Heart right ventricle (tissue), 16 donors: ENCODE measurements at regions not wholly inside any gene's neighbourhood (a gene's known extent, or its start where the extent isn't known, plus 50 kb on each side); places are given as distances from the start of the nearest gene placed in this dataset.
A peak's percentile ranks its signal among the peaks of the same experiment; 100 is the strongest.

Source experiments
- ATAC-seq, 8 donors: fragments of 200-7000 bp; cut with Tn5 transposase; one replicate each; pipeline ENCODE4 v1.9.1; 2020; ENCODE audit warnings: mild to moderate bottlenecking in 8 of 8, moderate library complexity in 8 of 8, moderate number of reproducible peaks in 1 of 8
- DNase-seq, 2 donors: peaks; one replicate each; pipeline ENCODE4 v3.0.0-alpha.2; 2020
- H3K27ac ChIP-seq, 10 donors: fragments of 200-600 bp; sonication (generic) in 2 of 10; one replicate each; pipeline versions ENCODE4 v1.5.0 to v1.8.0; 2020 to 2022; ENCODE audit warnings: mild to moderate bottlenecking in 3 of 10
- H3K27me3 ChIP-seq, 7 donors: fragments of 200-600 bp; one replicate each; pipeline ENCODE4 v1.8.0; 2021 to 2022; ENCODE audit warnings: mild to moderate bottlenecking in 2 of 7
- H3K36me3 ChIP-seq, 9 donors: fragments of 200-600 bp; sonication (generic) in 1 of 9; one replicate each; pipeline versions ENCODE4 v1.5.0 to v1.8.0; 2020 to 2022; ENCODE audit warnings: mild to moderate bottlenecking in 2 of 9
- H3K4me1 ChIP-seq, 9 donors: fragments of 200-600 bp; sonication (generic) in 1 of 9; one replicate each; pipeline versions ENCODE4 v1.5.0 to v1.8.0; 2020 to 2022; ENCODE audit warnings: mild to moderate bottlenecking in 4 of 9
- H3K4me3 ChIP-seq, 10 donors: fragments of 200-600 bp; sonication (generic) in 2 of 10; one replicate each; pipeline versions ENCODE4 v1.5.0 to v1.8.0; 2020 to 2022; ENCODE audit warnings: mild to moderate bottlenecking in 7 of 10, moderate library complexity in 2 of 10
- H3K9me3 ChIP-seq, 11 donors: fragments of 200-600 bp in 10 of 11; sonication (generic) in 2 of 11; one replicate each; pipeline versions ENCODE4 v1.5.0 to v1.8.0; 2013 to 2022; ENCODE audit warnings: mild to moderate bottlenecking in 2 of 11, control low read depth in 1 of 11, moderate library complexity in 1 of 11
- CTCF ChIP-seq, 9 donors: fragments of 200-600 bp; sonication (generic) in 2 of 9; IDR thresholded peaks; one replicate each; pipeline versions ENCODE4 v1.5.0 to v1.8.0; 2021 to 2022; ENCODE audit warnings: antibody characterized with exemption in 9 of 9, mild to moderate bottlenecking in 5 of 9, moderate library complexity in 1 of 9
- WGBS, 2 donors: extraction: QIAGEN DNeasy Blood & Tissue Kit; methylation state at CpG; one replicate each; pipeline ENCODE4 v1.1.7; 2013; ENCODE audit warnings: inconsistent platforms in 1 of 2; 5-methylcytosine and 5-hydroxymethylcytosine counted together
- intact Hi-C, 10 donors: fragments of 100-400 bp; cut with DNase I; formaldehyde crosslinking; loops; one replicate each; pipeline versions ENCODE4 v1.11.1 to v1.14.2; 2022
- donor health status: Arrhythmogenic right ventricular cardiomyopathy.
- donor health status: ischemic (EF 13 %, LVEDD 7.1; RV severe dilation, severe dysfunction).
- donor health status: healthy with polysubstance abuse.
- donor health status: DM: no; HTN: yes; CAD: no.
- donor health status: DM: no; HTN: no; CAD: no.
- donor health status: ischemic (EF 25% LVEDD 6.9; RV normal size, moderate dysfunction).
- donor health status: ischemic (EF 25% LVEDD 5.7; RV mildly dilated, moderate dysfunction).
- donor health status: healthy.
- donor health status: DM: yes; HTN: yes; CAD: no.
- donor health status: Ischemic cardiomyopathy.
- donor health status: ischemic (EF 35%, LVEDD 5.7; RV mildly dilated, moderate dysfunction).
- donor health status: nonischemic (EF 11% LVEDD 7.7; RV severe dilation, severe dysfunction).
- donor health status: DM: yes; HTN: yes; CAD: no.
- donor health status: PGD.
- donor health status: ischemic (EF 29% LVEDD 5.4; RV normal size, mild dysfunction).
- donor health status: nonischemic (EF 23%, LVEDD 6.1; RV moderate dilation, normal function).

- ATAC-seq (no peak), DNase-seq (no peak)
- Histone ChIP-seq H3K36me3 (no peaks in the 10 kb centered on the region), H3K27me3 (no peaks in the 10 kb centered on the region), H3K9me3 (peaks cover 0 to 23% (median 9%) of the 10 kb centered on the region in 11 donors), H3K4me1 (no peaks in the 10 kb centered on the region), H3K4me3 (no peak overlapping the region), H3K27ac (no peak overlapping the region)
- intact Hi-C loops = no loop called here
- 63 to 65% methylated on average over 4 of the region's 4 CpGs for WGBS, 2 donors
- no peak for TF ChIP-seq CTCF (IDR thresholded peaks at IDR 0.05)
Observed at GRCh38 chr5:9927521-9927997, 297.4 kb upstream of the TAS2R1 start.

DNA sequence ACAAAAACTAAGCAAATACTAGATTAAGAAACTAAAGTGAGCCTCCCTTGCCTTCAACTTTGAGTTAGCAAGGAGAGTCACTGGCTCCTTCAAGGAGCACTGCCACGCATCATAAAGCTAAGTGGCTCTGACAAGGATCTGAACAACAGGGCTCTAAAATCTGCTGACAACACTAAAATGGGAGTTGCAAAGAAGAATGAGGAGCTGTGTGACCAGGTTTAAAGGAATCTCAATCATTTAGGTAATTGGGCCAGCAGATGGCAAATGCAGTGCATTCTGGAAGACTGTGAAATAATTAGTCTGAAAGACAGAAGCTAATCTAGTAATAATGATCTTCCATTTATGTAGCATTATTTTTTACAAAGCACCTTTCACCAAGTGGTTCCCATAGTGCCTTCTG is 297.0 kb upstream of the TAS2R1 start:
- Histone ChIP-seq H3K4me3 (no peak overlapping the region), H3K36me3 (no peaks in the 10 kb centered on the region), H3K27ac (no peak overlapping the region), H3K27me3 (no peaks in the 10 kb centered on the region), H3K9me3 (peaks cover 0 to 28% (median 9%) of the 10 kb centered on the region in 11 donors), H3K4me1 (no peaks in the 10 kb centered on the region)
- ATAC-seq = no peak
- intact Hi-C loops = no loop called here
- no peak for DNase-seq
- 84% methylated on average over 1 of the region's 1 CpG for WGBS, 2 donors
- TF ChIP-seq CTCF (IDR thresholded peaks at IDR 0.05) = no peak

DNA sequence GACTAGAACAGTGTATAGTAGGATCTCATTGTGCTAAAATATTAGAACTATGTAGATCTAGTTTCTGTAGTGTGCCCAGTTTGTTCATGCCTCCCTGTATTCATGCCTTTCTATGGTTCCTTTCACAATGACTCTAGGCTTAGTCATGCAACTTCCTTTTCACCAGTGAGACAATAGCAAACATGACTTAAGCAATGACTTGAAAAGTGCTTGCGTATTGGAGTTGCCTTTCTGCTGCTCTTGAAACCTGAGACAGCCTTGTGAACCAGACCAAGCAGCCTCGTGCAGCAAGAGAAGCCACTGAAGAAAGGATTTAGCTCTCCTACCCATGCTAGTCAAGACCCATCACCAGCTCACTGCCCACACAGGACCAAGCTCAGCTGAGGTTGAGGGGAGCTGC is 294.5 kb upstream of the TAS2R1 start:
- DNase-seq = no peak
- Histone ChIP-seq H3K36me3 (no peaks in the 10 kb centered on the region), H3K9me3 (peaks cover 0 to 35% (median 9%) of the 10 kb centered on the region in 11 donors), H3K27me3 (no peaks in the 10 kb centered on the region), H3K4me1 (no peaks in the 10 kb centered on the region), H3K27ac (no peak overlapping the region), H3K4me3 (no peak overlapping the region)
- ATAC-seq = no peak
- intact Hi-C loops = no loop called here
- 65 to 68% methylated on average over 2 of the region's 2 CpGs for WGBS, 2 donors
- no peak for TF ChIP-seq CTCF (IDR thresholded peaks at IDR 0.05)

- Histone ChIP-seq H3K9me3 (peaks cover 0 to 35% (median 9%) of the 10 kb centered on the region in 11 donors), H3K27me3 (no peaks in the 10 kb centered on the region), H3K4me1 (no peaks in the 10 kb centered on the region), H3K4me3 (no peak overlapping the region), H3K36me3 (no peaks in the 10 kb centered on the region), H3K27ac (no peak overlapping the region)
- intact Hi-C loops = no loop called here
- DNase-seq (no peak), ATAC-seq (no peak)
- TF ChIP-seq CTCF (IDR thresholded peaks at IDR 0.05) = peak in 2 of 9 donors; percentile 19 to 23
Observed at GRCh38 chr5:9922719-9923118, 292.6 kb upstream of the TAS2R1 start.
